OCI-LY3 (cell line): ENCODE measurements at regions not wholly inside any gene's neighbourhood (a gene's known extent, or its start where the extent isn't known, plus 50 kb on each side); places are given as distances from the start of the nearest gene placed in this dataset.

Source experiments
- H2AFZ ChIP-seq: fragments of 200-600, 300-600 bp; shearing (Covaris generic); 2 replicates; pipeline ENCODE4 v1.6.0; 2014; ENCODE audit warnings: antibody characterized with exemption, low read depth, low read length
- H3K27ac ChIP-seq: fragments of 200-600, 300-600 bp; sonication (generic); 2 replicates; pipeline ENCODE4 v1.5.1; 2014; ENCODE audit warnings: mild to moderate bottlenecking, low read length, moderate library complexity, mixed read lengths
- H3K27me3 ChIP-seq: fragments of 200-600, 300-600 bp; sonication (generic); 2 replicates; pipeline ENCODE4 v1.6.1; 2014; ENCODE audit warnings: low read depth, low read length, mixed read lengths
- H3K36me3 ChIP-seq: fragments of 200-600, 300-600 bp; sonication (generic); replicated peaks from 2 replicates; pipeline ENCODE3; 2014; ENCODE audit warnings: low read depth, low read length, mixed read lengths
- H3K4me1 ChIP-seq: fragments of 300-600, 200-600 bp; sonication (generic); 2 replicates; pipeline ENCODE4 v1.6.1; 2014; ENCODE audit warnings: low read length, mixed read lengths
- H3K4me2 ChIP-seq: fragments of 200-600, 300-600 bp; sonication (generic); 2 replicates; pipeline ENCODE4 v1.6.1; 2014; ENCODE audit warnings: low read length, mixed read lengths
- H3K4me3 ChIP-seq: fragments of 300-600, 200-600 bp; sonication (generic); 2 replicates; pipeline ENCODE4 v1.5.1; 2014; ENCODE audit warnings: antibody characterized with exemption, mild to moderate bottlenecking, low read length, moderate library complexity
- H3K79me2 ChIP-seq: fragments of 300-600, 200-600 bp; shearing (Covaris generic); 2 replicates; pipeline ENCODE4 v1.6.1; 2014; ENCODE audit warnings: mild to moderate bottlenecking, low read length, mixed read lengths
- H3K9ac ChIP-seq: fragments of 300-600, 200-600 bp; shearing (Covaris generic); 2 replicates; pipeline ENCODE4 v1.6.0; 2014; ENCODE audit warnings: mild to moderate bottlenecking, low read length, moderate library complexity
- H3K9me3 ChIP-seq: fragments of 200-600, 300-600 bp; shearing (Covaris generic); 2 replicates; pipeline ENCODE4 v1.6.1; 2014; ENCODE audit warnings: low read length, mixed read lengths; ENCODE audit not compliant: insufficient read depth
- H4K20me1 ChIP-seq: fragments of 200-600, 300-600 bp; sonication (generic); 2 replicates; pipeline ENCODE4 v1.6.1; 2016; ENCODE audit warnings: low read length, mixed read lengths; ENCODE audit not compliant: insufficient read depth
- CTCF ChIP-seq: fragments of 200-600, 300-600 bp; sonication (generic); IDR thresholded peaks from 2 replicates; pipeline ENCODE4 v1.5.1; 2014; ENCODE audit warnings: antibody characterized with exemption, low read length, low read depth
- EZH2phosphoT487 ChIP-seq: fragments of 200-600 bp; shearing (Covaris generic); IDR thresholded peaks from 2 replicates; pipeline ENCODE4 v1.6.1; 2018; ENCODE audit warnings: antibody characterized with exemption, mixed run types, low read depth

- peaks cover 7% of the 10 kb centered on the region; the same call in 1 of the 2 replicates for H3K4me1 ChIP-seq
- H4K20me1 ChIP-seq, result no peaks in the 10 kb centered on the region
- no peaks in the 10 kb centered on the region for H3K9me3 ChIP-seq
- H3K4me3 ChIP-seq, result no peak overlapping the region
- TF ChIP-seq EZH2phosphoT487 (no peak), CTCF (no peak)
- H3K27ac ChIP-seq, result no peak overlapping the region
- no peaks in the 10 kb centered on the region for H3K79me2 ChIP-seq
- 0 out of 2 replicates have a peak overlapping the region, but pooled peaks have one; percentile 48 for H2AFZ ChIP-seq
- H3K27me3 ChIP-seq, result no peaks in the 10 kb centered on the region
- no peaks in the 10 kb centered on the region for H3K36me3 ChIP-seq
- H3K9ac ChIP-seq, result no peak overlapping the region
- H3K4me2 ChIP-seq, result no peak overlapping the region
Measured at GRCh38 chr3:164459521-164460151, 618.7 kb downstream of the SI start.

GRCh38 chr3:164458986-164459385, 619.3 kb downstream of the SI start:
- H3K27ac ChIP-seq, result no peak overlapping the region
- H3K4me1 ChIP-seq, result peaks cover 7% of the 10 kb centered on the region; the same call in 1 of the 2 replicates
- H3K4me3 ChIP-seq, result no peak overlapping the region
- TF ChIP-seq CTCF (no peak), EZH2phosphoT487 (no peak)
- no peaks in the 10 kb centered on the region for H3K9me3 ChIP-seq
- no peak overlapping the region for H3K9ac ChIP-seq
- H2AFZ ChIP-seq, result no peak overlapping the region
- H3K27me3 ChIP-seq, result no peaks in the 10 kb centered on the region
- no peak overlapping the region for H3K4me2 ChIP-seq
- H3K79me2 ChIP-seq, result no peaks in the 10 kb centered on the region
- no peaks in the 10 kb centered on the region for H4K20me1 ChIP-seq
- H3K36me3 ChIP-seq, result no peaks in the 10 kb centered on the region

DNA sequence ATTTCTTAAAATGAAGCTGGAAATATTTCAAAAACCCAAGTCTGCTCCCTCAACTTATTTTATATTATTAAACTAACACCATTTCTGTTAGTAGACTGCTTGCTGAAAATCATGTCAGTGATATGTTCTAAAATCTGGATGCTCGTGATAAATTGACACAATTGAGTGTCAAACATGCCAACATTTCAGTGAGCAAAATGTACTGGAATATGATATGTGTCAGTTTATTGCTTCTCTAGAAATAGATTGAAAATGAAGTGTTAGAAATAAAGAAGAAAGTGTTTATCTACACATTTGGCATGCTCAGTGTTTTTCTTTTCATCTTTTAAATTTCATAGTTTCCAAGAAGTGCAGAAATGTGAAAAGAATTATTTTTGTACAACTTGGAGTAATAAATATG, 624.6 kb downstream of the SI start:
- H3K4me1 ChIP-seq, result no peaks in the 10 kb centered on the region
- H3K4me2 ChIP-seq, result no peak overlapping the region
- TF ChIP-seq EZH2phosphoT487 (no peak), CTCF (no peak)
- H4K20me1 ChIP-seq, result no peaks in the 10 kb centered on the region
- no peaks in the 10 kb centered on the region for H3K36me3 ChIP-seq
- H3K27ac ChIP-seq, result no peak overlapping the region
- no peaks in the 10 kb centered on the region for H3K9me3 ChIP-seq
- no peak overlapping the region for H2AFZ ChIP-seq
- no peak overlapping the region for H3K9ac ChIP-seq
- H3K27me3 ChIP-seq, result no peaks in the 10 kb centered on the region
- no peaks in the 10 kb centered on the region for H3K79me2 ChIP-seq
- H3K4me3 ChIP-seq, result no peak overlapping the region

DNA sequence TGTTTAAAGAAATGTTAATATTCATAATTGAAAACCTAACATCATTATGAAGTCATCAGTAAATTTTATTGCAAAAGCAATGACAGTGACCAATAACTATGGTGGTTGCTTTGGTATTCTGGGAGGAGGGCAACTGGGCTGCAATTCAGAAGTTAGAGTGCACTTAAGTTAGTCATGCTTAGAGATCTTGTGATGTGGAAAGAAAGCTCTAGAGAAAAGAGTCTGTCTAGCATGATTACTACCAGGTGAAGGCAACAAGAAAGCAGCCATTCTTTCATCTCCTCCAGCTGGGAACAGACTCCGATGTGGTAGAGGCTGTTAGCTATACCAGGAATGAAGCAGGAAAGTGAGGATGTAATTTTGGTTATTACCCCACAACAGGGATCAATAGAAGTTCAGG, 625.6 kb downstream of the SI start:
- Histone ChIP-seq H3K79me2 (no peaks in the 10 kb centered on the region), H3K9ac (no peak overlapping the region), H3K36me3 (no peaks in the 10 kb centered on the region), H3K4me2 (no peak overlapping the region), H3K27ac (no peak overlapping the region), H3K27me3 (no peaks in the 10 kb centered on the region), H3K9me3 (no peaks in the 10 kb centered on the region), H3K4me1 (no peaks in the 10 kb centered on the region), H3K4me3 (no peak overlapping the region), H2AFZ (no peak overlapping the region), H4K20me1 (no peaks in the 10 kb centered on the region)
- TF ChIP-seq CTCF (no peak), EZH2phosphoT487 (no peak)
